Vagina (tissue), 2 donors: ENCODE measurements at regions not wholly inside any gene's neighbourhood (a gene's known extent, or its start where the extent isn't known, plus 50 kb on each side); places are given as distances from the start of the nearest gene placed in this dataset.

Experiments
- DNase-seq, 2 donors: peaks; one replicate each; pipeline ENCODE4 v3.0.0-alpha.2; 2017; ENCODE audit errors: extremely low spot score in 2 of 2
- H3K27ac ChIP-seq: fragments of 200-600 bp; sonication (generic); one replicate; pipeline ENCODE4 v1.5.1; 2019
- H3K27me3 ChIP-seq: fragments of 200-600 bp; sonication (generic); one replicate; pipeline ENCODE4 v1.5.1; 2019
- H3K36me3 ChIP-seq, 2 donors: fragments of 200-600 bp; sonication (generic); one replicate each; pipeline ENCODE4 v1.5.1; 2017 to 2019
- H3K4me1 ChIP-seq: fragments of 200-600 bp; sonication (generic); one replicate; pipeline ENCODE4 v1.5.1; 2019
- H3K4me3 ChIP-seq, 2 donors: fragments of 200-600 bp; sonication (generic); 1 replicate in 1 of 2; 2 replicates in 1 of 2; pipeline ENCODE4 v1.5.1; 2016 to 2019
- H3K9me3 ChIP-seq: fragments of 200-600 bp; sonication (generic); one replicate; pipeline ENCODE4 v1.5.1; 2019
- CTCF ChIP-seq, 3 experiments: fragments of 450-650 bp in 2 of 3; fragments of 200-600 bp in 1 of 3; sonication (generic) in 1 of 3; IDR thresholded peaks; one replicate each; pipeline ENCODE4 v1.5.1; 2017 to 2019; ENCODE audit warnings: antibody characterized with exemption in 3 of 3, mild to moderate bottlenecking in 2 of 3, moderate library complexity in 2 of 3
- POLR2A ChIP-seq, 2 donors: fragments of 450-650 bp; IDR thresholded peaks; one replicate each; pipeline ENCODE4 v1.6.1; 2017; ENCODE audit warnings: antibody characterized with exemption in 2 of 2, mild to moderate bottlenecking in 2 of 2, moderate library complexity in 2 of 2
- POLR2AphosphoS5 ChIP-seq, 2 donors: sonication (generic); formaldehyde crosslinking; IDR thresholded peaks; one replicate each; pipeline ENCODE4 v1.9.0; 2017; ENCODE audit warnings: antibody characterized with exemption in 2 of 2, mild to moderate bottlenecking in 2 of 2, low read depth in 1 of 2; ENCODE audit not compliant: insufficient read depth in 1 of 2
- intact Hi-C: fragments of 100-400 bp; cut with DNase I; formaldehyde crosslinking; loops from one replicate; pipeline ENCODE4 v1.15.1; 2023

- TF ChIP-seq POLR2AphosphoS5 (IDR thresholded peaks at IDR 0.05; ENCODE audit: insufficient read depth in 1 of 2, low read depth in 1 of 2) (no peak), CTCF (IDR thresholded peaks at IDR 0.05) (no peak), POLR2A (IDR thresholded peaks at IDR 0.05) (no peak)
- Histone ChIP-seq H3K27ac (no peak overlapping the region), H3K9me3 (no peaks in the 10 kb centered on the region), H3K4me3 (no peak overlapping the region), H3K27me3 (no peaks in the 10 kb centered on the region), H3K36me3 (no peaks in the 10 kb centered on the region), H3K4me1 (no peaks in the 10 kb centered on the region)
- intact Hi-C loops: no loop called here
- DNase-seq: no peak
Measured at GRCh38 chr17:79202480-79202879, 127.9 kb downstream of the ENGASE start.

- no peak for DNase-seq
- intact Hi-C loops: no loop called here
- TF ChIP-seq POLR2A (IDR thresholded peaks at IDR 0.05) (no peak), CTCF (IDR thresholded peaks at IDR 0.05) (no peak), POLR2AphosphoS5 (IDR thresholded peaks at IDR 0.05; ENCODE audit: insufficient read depth in 1 of 2, low read depth in 1 of 2) (no peak)
- no peaks in the 10 kb centered on the region for H3K4me1 ChIP-seq
- H3K4me3 ChIP-seq: no peak overlapping the region
- H3K9me3 ChIP-seq: no peaks in the 10 kb centered on the region
- no peak overlapping the region for H3K27ac ChIP-seq
- no peaks in the 10 kb centered on the region for H3K36me3 ChIP-seq
- no peaks in the 10 kb centered on the region for H3K27me3 ChIP-seq
Measured at GRCh38 chr17:79201536-79202227, 127.1 kb downstream of the ENGASE start.

GRCh38 chr17:79201119-79201518, 126.5 kb downstream of the ENGASE start:
- TF ChIP-seq CTCF (IDR thresholded peaks at IDR 0.05) (no peak), POLR2AphosphoS5 (IDR thresholded peaks at IDR 0.05; ENCODE audit: insufficient read depth in 1 of 2, low read depth in 1 of 2) (no peak), POLR2A (IDR thresholded peaks at IDR 0.05) (no peak)
- Histone ChIP-seq H3K4me3 (no peak overlapping the region), H3K9me3 (no peaks in the 10 kb centered on the region), H3K36me3 (no peaks in the 10 kb centered on the region), H3K4me1 (no peaks in the 10 kb centered on the region), H3K27ac (no peak overlapping the region), H3K27me3 (no peaks in the 10 kb centered on the region)
- no peak for DNase-seq
- intact Hi-C loops: no loop called here

- Histone ChIP-seq H3K36me3 (no peaks in the 10 kb centered on the region), H3K27ac (no peak overlapping the region), H3K4me1 (no peaks in the 10 kb centered on the region), H3K27me3 (no peaks in the 10 kb centered on the region), H3K9me3 (no peaks in the 10 kb centered on the region), H3K4me3 (no peak overlapping the region)
- no peak for DNase-seq
- TF ChIP-seq POLR2A (IDR thresholded peaks at IDR 0.05): no peak
- intact Hi-C loops: no loop called here
Measured at GRCh38 chr17:79196913-79197312, 122.3 kb downstream of the ENGASE start.

- H3K4me3 ChIP-seq: no peak overlapping the region
- DNase-seq: no peak
- H3K4me1 ChIP-seq: no peaks in the 10 kb centered on the region
- no peaks in the 10 kb centered on the region for H3K9me3 ChIP-seq
- H3K27me3 ChIP-seq: no peaks in the 10 kb centered on the region
- H3K36me3 ChIP-seq: no peaks in the 10 kb centered on the region
- no peak overlapping the region for H3K27ac ChIP-seq
- TF ChIP-seq POLR2A (IDR thresholded peaks at IDR 0.05): no peak
- TF ChIP-seq CTCF (IDR thresholded peaks at IDR 0.05): no peak
- TF ChIP-seq POLR2AphosphoS5 (IDR thresholded peaks at IDR 0.05; ENCODE audit: insufficient read depth in 1 of 2, low read depth in 1 of 2): no peak
- intact Hi-C loops: no loop called here
Measured at GRCh38 chr17:79192503-79193351, 118.1 kb downstream of the ENGASE start.
